Tibial nerve (tissue), 4 donors: ENCODE measurements at regions not wholly inside any gene's neighbourhood (a gene's known extent, or its start where the extent isn't known, plus 50 kb on each side); places are given as distances from the start of the nearest gene placed in this dataset.

Source experiments
- DNase-seq, 2 donors: peaks; one replicate each; pipeline ENCODE4 v3.0.0-alpha.2; 2019; ENCODE audit warnings: low spot score in 2 of 2
- H3K27ac ChIP-seq, 4 donors: fragments of 200-600 bp; sonication (generic) in 3 of 4; one replicate each; pipeline ENCODE4 v1.5.1; 2017 to 2019; ENCODE audit warnings: mild to moderate bottlenecking in 1 of 4
- H3K27me3 ChIP-seq, 2 donors: fragments of 200-600 bp; sonication (generic) in 1 of 2; one replicate each; pipeline versions ENCODE4 v1.5.1 to v1.6.0; 2017 to 2019
- H3K36me3 ChIP-seq, 3 donors: fragments of 200-600 bp; sonication (generic); one replicate each; pipeline ENCODE4 v1.5.1; 2018 to 2019
- H3K4me1 ChIP-seq, 4 donors: fragments of 200-600 bp; sonication (generic) in 3 of 4; one replicate each; pipeline ENCODE4 v1.5.1; 2017 to 2019
- H3K4me3 ChIP-seq, 4 donors: fragments of 200-600 bp; sonication (generic) in 3 of 4; one replicate each; pipeline ENCODE4 v1.5.1; 2017 to 2019; ENCODE audit warnings: mild to moderate bottlenecking in 1 of 4, moderate library complexity in 1 of 4
- H3K9me3 ChIP-seq, 4 donors: fragments of 200-600 bp; sonication (generic) in 3 of 4; one replicate each; pipeline ENCODE4 v1.5.1; 2017 to 2019
- CTCF ChIP-seq, 5 experiments: fragments of 200-600 bp in 3 of 5; fragments of 450-650 bp in 2 of 5; sonication (generic) in 3 of 5; IDR thresholded peaks; one replicate each; pipeline ENCODE4 v1.5.1; 2016 to 2019; ENCODE audit warnings: antibody characterized with exemption in 5 of 5, mild to moderate bottlenecking in 3 of 5, moderate library complexity in 2 of 5
- EP300 ChIP-seq, 2 donors: sonication (generic); formaldehyde crosslinking; IDR thresholded peaks; one replicate each; pipeline ENCODE4 v1.6.1; 2017; ENCODE audit warnings: antibody characterized with exemption in 2 of 2, mild to moderate bottlenecking in 1 of 2
- POLR2A ChIP-seq, 2 donors: fragments of 450-650 bp; IDR thresholded peaks; one replicate each; pipeline ENCODE4 v1.6.1; 2017; ENCODE audit warnings: antibody characterized with exemption in 2 of 2, mild to moderate bottlenecking in 2 of 2, moderate library complexity in 2 of 2
- WGBS, 2 donors: methylation state at CpG; one replicate each; pipeline ENCODE4 v1.1.5; 2018; 5-methylcytosine and 5-hydroxymethylcytosine counted together

GRCh38 chr22:26931471-26931870 is 274.1 kb downstream of the MIAT start:
- H3K36me3 ChIP-seq, result no peaks in the 10 kb centered on the region
- H3K27ac ChIP-seq, result no peak overlapping the region
- no peak overlapping the region for H3K4me3 ChIP-seq
- WGBS, 2 donors, result 88 to 91% methylated on average over 3 of the region's 3 CpGs
- H3K9me3 ChIP-seq, result no peaks in the 10 kb centered on the region
- no peak for DNase-seq
- H3K27me3 ChIP-seq, result no peaks in the 10 kb centered on the region
- no peaks in the 10 kb centered on the region for H3K4me1 ChIP-seq
- no peak for TF ChIP-seq EP300 (IDR thresholded peaks at IDR 0.05)
- no peak for TF ChIP-seq CTCF (IDR thresholded peaks at IDR 0.05)
- TF ChIP-seq POLR2A (IDR thresholded peaks at IDR 0.05), result no peak

- WGBS, 2 donors, result 83% methylated on average over 8 of the region's 8 CpGs
- DNase-seq, result no peak
- H3K27me3 ChIP-seq, result no peaks in the 10 kb centered on the region
- TF ChIP-seq POLR2A (IDR thresholded peaks at IDR 0.05), result no peak
- TF ChIP-seq CTCF (IDR thresholded peaks at IDR 0.05), result no peak
- no peak for TF ChIP-seq EP300 (IDR thresholded peaks at IDR 0.05)
- H3K9me3 ChIP-seq, result no peaks in the 10 kb centered on the region
- H3K4me1 ChIP-seq, result no peaks in the 10 kb centered on the region
- no peak overlapping the region for H3K4me3 ChIP-seq
- no peak overlapping the region for H3K27ac ChIP-seq
- no peaks in the 10 kb centered on the region for H3K36me3 ChIP-seq
Measured at GRCh38 chr22:26933105-26933590, 275.8 kb downstream of the MIAT start.

GRCh38 chr22:26937213-26937612 is 279.8 kb downstream of the MIAT start:
- 89 to 90% methylated on average over 5 of the region's 5 CpGs for WGBS, 2 donors
- Histone ChIP-seq H3K9me3 (no peaks in the 10 kb centered on the region), H3K27ac (no peak overlapping the region), H3K4me1 (no peaks in the 10 kb centered on the region), H3K27me3 (no peaks in the 10 kb centered on the region), H3K4me3 (no peak overlapping the region), H3K36me3 (no peaks in the 10 kb centered on the region)
- TF ChIP-seq CTCF (IDR thresholded peaks at IDR 0.05) (no peak), EP300 (IDR thresholded peaks at IDR 0.05) (no peak), POLR2A (IDR thresholded peaks at IDR 0.05) (no peak)
- DNase-seq, result no peak

GRCh38 chr22:26939466-26939865 is 282.1 kb downstream of the MIAT start:
- H3K4me3 ChIP-seq, result no peak overlapping the region
- DNase-seq, result no peak
- no peaks in the 10 kb centered on the region for H3K36me3 ChIP-seq
- WGBS, 2 donors, result 43 to 47% methylated on average over 5 of the region's 5 CpGs
- H3K9me3 ChIP-seq, result no peaks in the 10 kb centered on the region
- H3K27me3 ChIP-seq, result no peaks in the 10 kb centered on the region
- TF ChIP-seq EP300 (IDR thresholded peaks at IDR 0.05), result no peak
- TF ChIP-seq CTCF (IDR thresholded peaks at IDR 0.05), result no peak
- no peak for TF ChIP-seq POLR2A (IDR thresholded peaks at IDR 0.05)
- no peaks in the 10 kb centered on the region for H3K4me1 ChIP-seq
- no peak overlapping the region for H3K27ac ChIP-seq

GRCh38 chr22:26941896-26942636 is 284.7 kb downstream of the MIAT start:
- TF ChIP-seq CTCF (IDR thresholded peaks at IDR 0.05) (no peak), POLR2A (IDR thresholded peaks at IDR 0.05) (no peak), EP300 (IDR thresholded peaks at IDR 0.05) (no peak)
- no peak for DNase-seq
- no peaks in the 10 kb centered on the region for H3K36me3 ChIP-seq
- 57 to 60% methylated on average over 14 of the region's 14 CpGs for WGBS, 2 donors
- no peaks in the 10 kb centered on the region for H3K27me3 ChIP-seq
- no peaks in the 10 kb centered on the region for H3K9me3 ChIP-seq
- H3K4me3 ChIP-seq, result no peak overlapping the region
- no peaks in the 10 kb centered on the region for H3K4me1 ChIP-seq
- no peak overlapping the region for H3K27ac ChIP-seq
